ENCODE measurements at regions not wholly inside any gene's neighbourhood (a gene's known extent, or its start where the extent isn't known, plus 50 kb on each side); places are given as distances from the start of the nearest gene placed in this dataset.

DNA sequence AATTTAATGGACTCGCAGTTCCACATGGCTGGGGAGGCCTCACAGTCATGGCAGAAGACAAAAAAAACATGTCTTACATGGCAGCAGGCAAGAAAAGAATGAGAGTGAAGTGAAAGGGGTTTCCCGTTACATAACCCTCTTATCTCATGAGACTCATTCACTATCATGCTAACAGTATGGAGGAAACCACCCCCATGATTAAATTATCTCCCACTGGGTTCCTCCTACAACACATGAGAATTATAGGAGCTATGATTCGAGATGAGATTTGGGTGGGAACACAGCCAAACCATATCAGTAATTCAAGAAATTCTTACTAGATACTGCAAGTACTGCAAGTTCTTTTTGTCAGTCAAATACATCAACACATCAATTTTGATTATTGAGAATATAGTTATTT lies 311.4 kb upstream of the SLITRK3 start:
- Histone ChIP-seq H3K36me3 (no peaks in the 10 kb centered on the region), H3K4me1 (no peaks in the 10 kb centered on the region)
- TF ChIP-seq CTCF (IDR thresholded peaks at IDR 0.05): no peak

GRCh38 chr3:165507060-165507459 lies 310.9 kb upstream of the SLITRK3 start:
- Histone ChIP-seq H3K27me3 (no peaks in the 10 kb centered on the region), H3K36me3 (no peaks in the 10 kb centered on the region), H3K9me3 (peaks cover 0 to 16% (median 0%) of the 10 kb centered on the region in 11 donors), H3K27ac (no peak overlapping the region), H3K4me1 (no peaks in the 10 kb centered on the region), H3K4me3 (no peak overlapping the region)
- 83 to 87% methylated on average over 1 of the region's 1 CpG for WGBS, 2 donors
- DNase-seq (no peak), ATAC-seq (no peak)
- intact Hi-C loops (cut with DNase I): no loop called here
- TF ChIP-seq CTCF (IDR thresholded peaks at IDR 0.05): no peak

More for the DNA sequence above, 311.4 kb upstream of the SLITRK3 start:
- ATAC-seq (no peak), DNase-seq (no peak)
- WGBS, 2 donors: 58 to 76% methylated on average over 3 of the region's 3 CpGs
- Histone ChIP-seq H3K9me3 (peaks cover 0 to 18% (median 0%) of the 10 kb centered on the region in 11 donors), H3K4me3 (no peak overlapping the region), H3K27me3 (no peaks in the 10 kb centered on the region), H3K27ac (no peak overlapping the region)
- intact Hi-C loops (cut with DNase I): no loop called here

GRCh38 chr3:165505657-165506056 lies 309.5 kb upstream of the SLITRK3 start:
- DNase-seq: no peak
- Histone ChIP-seq H3K4me3 (no peak overlapping the region), H3K9me3 (peaks cover 0 to 16% (median 0%) of the 10 kb centered on the region in 11 donors), H3K27ac (no peak overlapping the region), H3K4me1 (no peaks in the 10 kb centered on the region), H3K27me3 (no peaks in the 10 kb centered on the region), H3K36me3 (no peaks in the 10 kb centered on the region)
- no peak for TF ChIP-seq CTCF (IDR thresholded peaks at IDR 0.05)
- no peak for ATAC-seq
- intact Hi-C loops (cut with DNase I): no loop called here

DNA sequence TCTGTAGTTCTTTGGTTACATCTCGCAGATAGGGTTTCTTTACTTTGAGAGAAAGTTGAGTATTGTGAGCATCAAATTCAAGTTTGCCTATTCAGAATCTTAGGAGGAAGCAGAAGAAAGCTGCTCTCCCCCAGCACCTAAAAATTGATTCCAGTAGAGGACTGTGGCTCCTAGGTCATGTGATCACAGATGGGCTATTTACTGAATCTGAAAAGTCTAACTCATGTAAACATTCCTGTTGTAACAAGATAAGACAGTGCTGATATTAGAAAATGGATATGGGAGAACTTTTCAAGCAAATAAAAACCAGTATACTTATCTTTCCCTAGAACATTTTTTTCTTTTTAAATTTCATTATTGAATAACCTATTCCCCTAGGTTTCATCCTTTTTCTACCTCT lies 308.4 kb upstream of the SLITRK3 start:
- Histone ChIP-seq H3K4me3 (no peak overlapping the region), H3K9me3 (peaks cover 0 to 16% (median 0%) of the 10 kb centered on the region in 11 donors), H3K36me3 (no peaks in the 10 kb centered on the region), H3K27ac (no peak overlapping the region), H3K27me3 (no peaks in the 10 kb centered on the region), H3K4me1 (no peaks in the 10 kb centered on the region)
- no peak for TF ChIP-seq CTCF (IDR thresholded peaks at IDR 0.05)
- 84 to 97% methylated on average over 1 of the region's 1 CpG for WGBS, 2 donors
- ATAC-seq: no peak
- DNase-seq: no peak
- intact Hi-C loops (cut with DNase I): no loop called here

DNA sequence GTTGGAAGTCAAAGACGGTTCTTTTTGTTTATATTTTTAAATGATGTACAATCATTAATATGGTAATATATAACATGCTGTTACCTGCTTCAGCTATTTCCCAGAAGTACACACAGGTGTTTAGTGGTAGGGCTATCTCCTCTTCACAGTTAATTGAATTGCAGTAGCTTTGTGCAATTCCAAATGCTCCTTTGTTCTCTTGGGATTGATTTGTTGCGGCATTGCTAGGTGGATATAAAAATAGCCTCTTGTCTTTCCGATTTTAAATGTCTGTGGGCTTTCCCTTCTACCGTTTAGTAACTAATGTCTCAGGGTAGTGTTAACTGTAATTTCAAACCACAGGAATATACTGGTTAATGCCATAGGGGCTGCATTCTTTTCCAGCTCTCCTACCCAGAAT lies 307.6 kb upstream of the SLITRK3 start:
- no peaks in the 10 kb centered on the region for H3K4me1 ChIP-seq
- WGBS, 2 donors: 73 to 74% methylated on average over 4 of the region's 4 CpGs
- H3K4me3 ChIP-seq: no peak overlapping the region
- no peak for DNase-seq
- no peak for ATAC-seq
- no peak overlapping the region for H3K27ac ChIP-seq
- H3K36me3 ChIP-seq: no peaks in the 10 kb centered on the region
- TF ChIP-seq CTCF (IDR thresholded peaks at IDR 0.05): no peak
- H3K9me3 ChIP-seq: peaks cover 0 to 16% (median 0%) of the 10 kb centered on the region in 11 donors
- intact Hi-C loops (cut with DNase I): no loop called here
- no peaks in the 10 kb centered on the region for H3K27me3 ChIP-seq
